Peyer's patch (tissue), 4 donors: ENCODE measurements at regions not wholly inside any gene's neighbourhood (a gene's known extent, or its start where the extent isn't known, plus 50 kb on each side); places are given as distances from the start of the nearest gene placed in this dataset.

Source experiments
- DNase-seq, 3 donors: peaks; one replicate each; pipeline ENCODE4 v3.0.0-alpha.2; 2017 to 2019
- H3K27ac ChIP-seq, 4 donors: fragments of 200-600 bp; sonication (generic); one replicate each; pipeline ENCODE4 v1.5.1; 2016 to 2019
- H3K27me3 ChIP-seq, 2 donors: fragments of 200-600 bp; sonication (generic); one replicate each; pipeline ENCODE4 v1.5.1; 2019
- H3K36me3 ChIP-seq, 3 donors: fragments of 200-600 bp; sonication (generic); one replicate each; pipeline ENCODE4 v1.5.1; 2016 to 2019
- H3K4me1 ChIP-seq, 4 donors: fragments of 200-600 bp; sonication (generic); one replicate each; pipeline ENCODE4 v1.5.1; 2016 to 2019
- H3K4me3 ChIP-seq, 4 donors: fragments of 200-600 bp; sonication (generic); 1 replicate in 3 of 4; 2 replicates in 1 of 4; pipeline ENCODE4 v1.5.1; 2016 to 2019; ENCODE audit warnings: mild to moderate bottlenecking in 1 of 4
- H3K9me3 ChIP-seq, 4 donors: fragments of 200-600 bp; sonication (generic); one replicate each; pipeline ENCODE4 v1.5.1; 2016 to 2019; ENCODE audit warnings: mild to moderate bottlenecking in 1 of 4
- POLR2A ChIP-seq, 2 donors: fragments of 450-650 bp; IDR thresholded peaks; one replicate each; pipeline ENCODE4 v1.5.1; 2017; ENCODE audit warnings: antibody characterized with exemption in 2 of 2, mild to moderate bottlenecking in 2 of 2, moderate library complexity in 2 of 2
- TF ChIP-seq, protein P1 (sequence below), 6 experiments: fragments of 450-650 bp in 4 of 6; fragments of 200-600 bp in 2 of 6; sonication (generic) in 1 of 6; IDR thresholded peaks; one replicate each; pipeline ENCODE4 v1.5.1; 2017 to 2019; ENCODE audit warnings: antibody characterized with exemption in 6 of 6, mild to moderate bottlenecking in 3 of 6, moderate library complexity in 1 of 6

DNA sequence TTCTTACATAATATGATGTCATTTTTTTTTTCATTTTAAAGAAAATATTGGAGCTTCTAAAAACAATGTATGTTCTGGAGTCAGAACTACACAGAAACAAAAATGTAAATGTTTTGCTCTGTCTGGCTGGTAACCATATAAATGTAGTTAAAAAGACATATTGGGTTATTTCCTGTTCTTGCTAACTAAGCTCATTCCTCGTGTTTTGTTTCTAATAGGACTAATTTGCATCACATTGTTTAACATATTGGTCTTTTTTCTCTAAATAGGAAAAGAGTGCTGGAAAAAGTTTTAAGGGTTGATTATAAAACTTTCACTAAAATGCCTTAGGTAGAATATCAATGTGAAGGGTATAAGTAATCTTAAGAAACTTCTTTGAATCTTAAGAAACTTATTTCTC lies 221.3 kb downstream of the SLC6A15 start:
- TF ChIP-seq, protein P1, sequence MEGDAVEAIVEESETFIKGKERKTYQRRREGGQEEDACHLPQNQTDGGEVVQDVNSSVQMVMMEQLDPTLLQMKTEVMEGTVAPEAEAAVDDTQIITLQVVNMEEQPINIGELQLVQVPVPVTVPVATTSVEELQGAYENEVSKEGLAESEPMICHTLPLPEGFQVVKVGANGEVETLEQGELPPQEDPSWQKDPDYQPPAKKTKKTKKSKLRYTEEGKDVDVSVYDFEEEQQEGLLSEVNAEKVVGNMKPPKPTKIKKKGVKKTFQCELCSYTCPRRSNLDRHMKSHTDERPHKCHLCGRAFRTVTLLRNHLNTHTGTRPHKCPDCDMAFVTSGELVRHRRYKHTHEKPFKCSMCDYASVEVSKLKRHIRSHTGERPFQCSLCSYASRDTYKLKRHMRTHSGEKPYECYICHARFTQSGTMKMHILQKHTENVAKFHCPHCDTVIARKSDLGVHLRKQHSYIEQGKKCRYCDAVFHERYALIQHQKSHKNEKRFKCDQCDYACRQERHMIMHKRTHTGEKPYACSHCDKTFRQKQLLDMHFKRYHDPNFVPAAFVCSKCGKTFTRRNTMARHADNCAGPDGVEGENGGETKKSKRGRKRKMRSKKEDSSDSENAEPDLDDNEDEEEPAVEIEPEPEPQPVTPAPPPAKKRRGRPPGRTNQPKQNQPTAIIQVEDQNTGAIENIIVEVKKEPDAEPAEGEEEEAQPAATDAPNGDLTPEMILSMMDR (IDR thresholded peaks at IDR 0.05) = no peak
- no peak for TF ChIP-seq POLR2A (IDR thresholded peaks at IDR 0.05)
- no peaks in the 10 kb centered on the region for H3K9me3 ChIP-seq
- DNase-seq = no peak
- H3K4me3 ChIP-seq = no peak overlapping the region
- H3K4me1 ChIP-seq = no peaks in the 10 kb centered on the region
- no peaks in the 10 kb centered on the region for H3K27me3 ChIP-seq
- H3K36me3 ChIP-seq = no peaks in the 10 kb centered on the region
- no peak overlapping the region for H3K27ac ChIP-seq

DNA sequence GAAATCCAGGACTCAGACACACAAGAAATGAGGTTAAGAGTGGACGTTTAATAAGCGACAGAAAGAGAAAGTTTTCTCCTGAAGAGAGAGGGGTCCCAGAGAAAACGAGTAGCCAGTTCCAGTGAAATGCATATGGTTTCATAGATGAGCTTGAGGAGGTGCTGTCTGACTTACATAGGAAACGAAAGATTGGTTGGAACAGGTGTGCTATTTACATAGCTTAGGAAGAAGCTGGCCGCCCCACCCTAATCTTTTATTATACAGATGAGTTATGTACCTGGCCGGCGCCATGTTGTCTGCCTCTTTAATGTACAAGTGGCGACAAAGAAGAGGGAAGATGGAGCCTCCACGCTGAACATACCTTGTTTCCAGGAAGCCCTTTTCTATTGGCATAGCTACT lies 223.0 kb downstream of the SLC6A15 start:
- Histone ChIP-seq H3K27ac (no peak overlapping the region), H3K27me3 (no peaks in the 10 kb centered on the region), H3K4me1 (no peaks in the 10 kb centered on the region), H3K9me3 (no peaks in the 10 kb centered on the region), H3K36me3 (no peaks in the 10 kb centered on the region), H3K4me3 (no peak overlapping the region)
- DNase-seq = no peak
- TF ChIP-seq, protein P1 (IDR thresholded peaks at IDR 0.05) = no peak
- no peak for TF ChIP-seq POLR2A (IDR thresholded peaks at IDR 0.05)

DNA sequence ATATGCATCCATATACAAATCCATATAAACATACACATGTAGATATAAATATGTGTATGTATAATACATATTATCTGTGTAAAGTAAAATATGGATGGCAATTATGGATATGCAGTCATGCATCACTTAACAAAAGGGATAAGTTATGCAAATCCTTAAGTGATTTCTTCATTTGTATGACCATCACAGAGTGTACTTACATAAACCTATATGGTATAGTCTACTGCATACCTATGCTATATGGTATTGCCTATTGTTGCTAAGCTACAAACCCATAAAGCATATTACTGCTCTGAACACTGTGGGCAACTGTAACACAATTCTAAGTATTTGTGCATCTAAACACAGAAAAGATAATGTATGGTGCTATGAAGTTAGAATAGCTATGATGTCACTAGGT lies 227.2 kb downstream of the SLC6A15 start:
- Histone ChIP-seq H3K4me3 (no peak overlapping the region), H3K36me3 (no peaks in the 10 kb centered on the region), H3K27ac (no peak overlapping the region), H3K9me3 (no peaks in the 10 kb centered on the region), H3K27me3 (no peaks in the 10 kb centered on the region), H3K4me1 (no peaks in the 10 kb centered on the region)
- DNase-seq = no peak
- TF ChIP-seq, protein P1 (IDR thresholded peaks at IDR 0.05) = no peak
- TF ChIP-seq POLR2A (IDR thresholded peaks at IDR 0.05) = no peak

DNA sequence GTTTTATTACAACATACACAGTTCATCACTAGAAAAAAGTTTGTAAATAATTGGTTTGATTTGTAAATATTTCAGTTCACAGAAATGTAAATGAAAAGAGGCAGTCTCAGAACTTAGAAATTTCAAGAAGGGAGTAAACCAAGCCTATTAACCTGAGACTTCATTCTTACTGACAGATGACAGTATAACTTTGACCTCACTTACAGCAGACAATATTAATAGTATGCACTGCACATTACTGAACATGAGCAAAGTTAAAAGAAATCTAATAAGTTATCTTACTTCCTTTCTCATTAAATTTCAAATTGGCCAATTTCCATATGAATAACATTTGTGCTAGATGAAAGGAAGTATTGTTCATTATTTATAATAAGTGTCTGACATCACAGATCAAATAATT lies 235.8 kb downstream of the SLC6A15 start:
- Histone ChIP-seq H3K27ac (no peak overlapping the region), H3K27me3 (no peaks in the 10 kb centered on the region), H3K36me3 (no peaks in the 10 kb centered on the region), H3K9me3 (no peaks in the 10 kb centered on the region), H3K4me3 (no peak overlapping the region), H3K4me1 (no peaks in the 10 kb centered on the region)
- no peak for DNase-seq
- TF ChIP-seq, protein P1 (IDR thresholded peaks at IDR 0.05) = no peak
- TF ChIP-seq POLR2A (IDR thresholded peaks at IDR 0.05) = no peak

DNA sequence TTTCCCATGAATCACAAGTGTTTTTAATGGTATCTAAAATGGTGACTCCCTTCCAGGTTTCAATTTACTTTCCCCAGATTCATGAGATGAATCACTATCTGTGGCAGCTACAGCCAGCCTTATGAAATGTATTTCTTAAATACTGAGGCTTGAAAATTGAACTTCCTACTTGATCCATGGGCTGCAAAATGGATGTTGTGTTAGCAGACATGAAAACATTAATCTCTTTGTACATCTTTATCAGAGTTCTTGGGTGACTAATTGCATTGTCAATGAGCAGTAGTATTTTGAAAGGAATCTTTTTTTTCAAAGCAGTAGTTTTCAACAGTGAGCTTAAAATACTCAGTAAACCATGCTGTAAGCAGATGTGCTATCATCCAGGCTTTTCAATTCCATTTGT lies 250.8 kb downstream of the SLC6A15 start:
- H3K4me1 ChIP-seq = no peaks in the 10 kb centered on the region
- TF ChIP-seq POLR2A (IDR thresholded peaks at IDR 0.05) = no peak
- TF ChIP-seq, protein P1 (IDR thresholded peaks at IDR 0.05) = no peak
- no peak for DNase-seq
- H3K27ac ChIP-seq = no peak overlapping the region
- H3K9me3 ChIP-seq = no peaks in the 10 kb centered on the region
- H3K4me3 ChIP-seq = no peak overlapping the region
- H3K36me3 ChIP-seq = no peaks in the 10 kb centered on the region
- H3K27me3 ChIP-seq = no peaks in the 10 kb centered on the region

DNA sequence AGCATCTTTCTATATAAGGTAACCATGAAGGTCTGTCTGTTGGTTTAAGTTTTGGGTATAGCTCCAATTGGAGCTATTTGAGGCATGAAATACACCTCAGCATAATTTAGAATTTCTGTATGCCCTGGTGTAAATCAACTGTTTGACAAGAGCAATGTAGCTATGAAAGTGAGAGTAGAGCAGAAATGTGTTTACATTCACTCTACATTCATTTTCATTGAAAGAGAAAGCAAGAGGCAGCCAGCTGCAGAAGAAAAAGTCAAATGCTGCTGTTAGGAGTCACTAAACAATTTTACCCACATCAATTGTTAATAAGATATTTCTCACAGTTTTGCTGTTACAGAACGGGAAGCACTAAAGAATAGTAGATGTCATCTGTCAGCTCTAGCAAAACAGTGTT lies 252.5 kb downstream of the SLC6A15 start:
- H3K4me1 ChIP-seq = no peaks in the 10 kb centered on the region
- TF ChIP-seq, protein P1 (IDR thresholded peaks at IDR 0.05) = no peak
- TF ChIP-seq POLR2A (IDR thresholded peaks at IDR 0.05) = no peak
- no peak overlapping the region for H3K4me3 ChIP-seq
- H3K27me3 ChIP-seq = no peaks in the 10 kb centered on the region
- no peaks in the 10 kb centered on the region for H3K9me3 ChIP-seq
- H3K27ac ChIP-seq = no peak overlapping the region
- H3K36me3 ChIP-seq = no peaks in the 10 kb centered on the region
- DNase-seq = no peak
